HG03175 (cell line): ENCODE measurements at regions not wholly inside any gene's neighbourhood (a gene's known extent, or its start where the extent isn't known, plus 50 kb on each side); places are given as distances from the start of the nearest gene placed in this dataset.

Experiments used
- ATAC-seq: cut with Tn5 transposase; IDR thresholded peaks from one replicate; pipeline ENCODE4 v1.9.1; 2021; ENCODE audit warnings: mild to moderate bottlenecking, moderate library complexity; ENCODE audit not compliant: unreplicated experiment

DNA sequence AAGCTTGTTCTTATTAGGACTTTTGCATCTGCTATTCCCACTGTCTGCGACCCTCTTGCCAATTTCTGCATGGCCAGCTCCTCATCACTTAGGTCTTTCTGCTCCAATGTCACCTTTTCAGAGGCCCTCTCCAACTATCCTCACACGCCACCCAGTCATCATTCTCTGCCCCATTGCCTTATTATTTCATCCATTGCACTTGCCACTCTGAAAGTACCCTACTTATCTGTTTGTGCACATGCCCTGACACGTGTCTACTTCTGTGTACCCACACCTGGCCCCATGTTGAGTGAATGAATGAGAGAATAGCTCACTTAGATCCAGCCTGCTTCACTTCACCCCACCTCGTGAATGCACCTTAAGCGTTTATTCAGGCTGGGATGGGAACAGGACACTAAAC lies 218.7 kb upstream of the TBX3 start:
- no peak for ATAC-seq

DNA sequence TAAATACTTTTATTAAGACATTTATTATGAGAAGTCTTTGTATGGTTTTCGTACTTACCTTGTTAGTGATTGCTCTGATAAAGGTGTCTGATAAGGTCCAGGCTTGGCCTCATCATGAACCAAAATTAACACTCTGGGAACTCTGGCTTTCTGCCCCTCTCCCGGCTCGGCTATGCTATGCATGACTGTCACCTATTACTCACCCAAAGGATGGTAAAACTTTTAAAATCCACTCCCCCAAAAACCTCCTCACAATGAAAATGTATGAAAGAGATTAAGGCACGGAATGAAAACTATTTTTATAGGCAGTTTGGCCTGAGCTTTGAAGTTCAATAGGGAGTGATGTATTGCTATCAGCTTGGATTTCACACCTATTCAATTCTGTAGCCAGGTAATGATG lies 217.3 kb upstream of the TBX3 start:
- no peak for ATAC-seq

DNA sequence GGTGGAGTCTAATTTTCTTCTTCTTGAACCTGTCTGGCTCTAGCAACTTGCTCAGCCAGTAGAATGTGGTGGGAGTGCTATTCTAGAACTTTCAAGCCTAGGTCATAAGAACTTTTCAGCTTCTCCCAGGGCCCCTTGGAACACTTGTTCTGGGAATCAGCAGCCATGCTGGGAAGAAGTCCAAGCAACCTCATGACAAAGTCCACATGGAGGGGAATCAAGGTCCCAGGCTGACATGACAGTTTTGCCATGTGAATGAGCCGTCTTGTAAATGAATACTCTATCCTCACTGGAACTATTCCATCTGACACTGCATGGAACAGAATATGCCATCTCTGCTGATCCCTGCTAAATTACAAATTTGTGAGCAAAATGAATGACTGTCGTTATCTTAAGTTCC lies 214.2 kb upstream of the TBX3 start:
- ATAC-seq = no peak

DNA sequence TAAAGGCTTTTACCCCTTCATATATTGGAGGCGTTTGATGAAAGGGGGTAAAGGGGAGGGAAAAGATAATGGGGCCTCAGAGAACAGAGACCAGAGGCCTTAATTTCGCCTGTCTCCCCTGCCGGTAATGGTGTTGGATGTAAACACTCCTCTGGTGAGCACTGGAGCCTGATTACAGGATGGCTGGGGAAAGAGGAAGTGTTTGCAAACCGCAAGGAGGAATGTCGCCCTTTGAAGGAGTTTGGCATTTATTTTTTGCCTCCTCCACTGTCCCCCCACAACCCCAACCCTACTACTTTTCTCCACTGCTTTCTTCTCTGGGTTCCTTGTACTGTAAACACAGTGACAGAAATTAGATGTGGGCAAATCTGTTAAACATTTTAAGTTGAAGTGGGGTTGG lies 211.9 kb upstream of the TBX3 start:
- ATAC-seq = no peak

DNA sequence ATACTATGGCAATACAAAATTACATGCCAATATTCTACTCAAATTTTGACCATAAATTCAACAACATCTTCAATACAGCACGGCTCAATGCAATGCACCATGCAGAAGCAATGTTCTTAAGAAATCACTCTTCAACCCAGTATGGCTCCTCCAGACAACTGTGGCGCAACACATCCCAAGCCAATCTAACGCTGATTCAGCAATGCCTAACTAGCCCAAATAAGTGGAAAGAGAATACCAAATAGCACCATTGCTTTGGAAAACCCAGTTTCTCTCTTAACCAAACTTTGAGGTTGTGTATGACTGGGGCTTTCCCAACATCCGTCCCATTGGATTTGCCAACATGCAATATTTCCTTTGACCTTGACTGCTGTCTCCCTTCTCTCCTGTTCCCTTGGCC lies 211.1 kb upstream of the TBX3 start:
- no peak for ATAC-seq

DNA sequence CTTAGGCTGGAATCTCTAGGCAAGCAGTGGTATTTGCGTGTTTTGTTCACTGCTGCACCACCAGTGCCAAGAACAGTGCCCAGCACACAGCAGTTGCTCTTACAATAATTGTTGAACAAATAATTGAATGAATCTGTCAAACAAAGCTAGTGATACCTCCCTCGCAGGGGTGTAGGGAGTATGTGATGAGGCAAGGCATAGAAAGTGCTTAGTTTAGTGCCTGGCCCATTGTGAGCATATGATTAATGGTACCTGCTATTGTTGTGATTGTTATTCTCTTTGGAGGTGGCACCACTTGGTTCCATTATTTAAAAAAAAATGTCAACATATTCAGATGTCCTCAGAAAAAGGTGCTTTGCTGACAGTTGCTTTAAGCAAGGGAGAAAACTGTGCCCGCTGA lies 210.1 kb upstream of the TBX3 start:
- ATAC-seq = no peak

DNA sequence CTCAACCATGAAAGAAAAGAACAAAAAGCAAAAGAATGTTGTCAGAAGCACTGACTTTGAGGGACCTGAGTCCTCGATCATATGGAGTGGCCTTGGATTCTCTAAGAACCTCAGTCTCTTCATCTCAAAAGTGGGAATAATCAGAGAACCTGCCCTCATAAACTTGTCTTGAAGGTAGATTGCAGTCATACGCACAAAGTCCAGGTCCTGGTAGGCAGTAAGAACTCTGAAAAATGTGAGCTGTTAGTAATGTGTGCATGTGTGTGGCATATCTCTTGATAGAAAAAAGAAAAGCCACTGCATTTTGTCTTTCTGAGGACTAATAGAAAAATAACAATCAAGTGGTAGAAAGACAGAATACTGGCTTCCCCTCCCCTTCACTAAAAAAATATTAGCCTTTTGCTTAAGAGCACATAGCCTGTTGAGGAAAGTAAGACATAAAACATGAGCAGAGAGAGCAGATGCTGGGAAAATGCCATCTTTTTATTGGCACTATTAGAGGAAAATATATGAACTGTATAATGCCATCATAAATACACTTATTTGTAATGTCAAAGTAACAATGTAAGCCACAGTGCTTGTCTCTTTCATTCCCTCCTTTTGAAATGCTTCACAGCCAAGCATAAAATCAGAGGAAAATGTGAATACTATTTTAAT lies 205.1 kb upstream of the TBX3 start:
- no peak for ATAC-seq

DNA sequence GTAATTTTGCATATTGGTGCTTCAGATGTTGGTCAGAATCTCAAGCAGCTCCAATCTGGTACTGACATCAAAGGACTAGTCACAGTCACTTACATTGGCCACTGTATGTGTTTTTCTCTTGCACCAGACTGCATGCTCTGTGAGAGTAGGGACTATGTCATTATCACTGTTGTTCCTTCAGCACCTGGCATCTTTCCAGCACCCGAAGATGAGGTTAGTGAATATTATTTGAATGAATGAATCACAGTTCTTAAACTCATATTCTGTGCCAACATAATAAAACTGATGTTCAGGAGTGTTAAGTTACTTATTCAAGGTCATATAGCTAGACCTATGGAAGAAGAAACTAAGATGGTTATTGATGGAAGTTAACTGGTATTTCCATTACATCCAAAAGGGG lies 204.5 kb upstream of the TBX3 start:
- ATAC-seq = no peak

DNA sequence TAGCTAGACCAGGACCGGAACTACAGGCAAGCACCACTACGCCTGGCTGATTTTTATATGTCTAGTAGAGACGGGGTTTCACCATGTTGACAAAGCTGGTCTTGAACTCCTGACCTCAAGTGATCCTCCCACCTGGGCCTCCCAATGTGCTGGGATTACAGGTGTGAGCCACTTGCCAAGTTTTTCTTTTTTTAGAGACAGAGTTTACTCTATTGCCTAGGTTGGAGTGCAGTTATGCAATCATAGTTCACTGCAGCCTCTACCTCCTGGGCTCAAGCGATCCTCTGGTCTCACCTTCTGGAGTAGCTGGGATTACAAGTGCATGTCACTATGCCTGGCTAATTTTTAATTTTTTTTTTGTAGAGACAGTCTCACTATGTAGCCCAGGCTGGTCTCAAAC lies 201.5 kb upstream of the TBX3 start:
- no peak for ATAC-seq

DNA sequence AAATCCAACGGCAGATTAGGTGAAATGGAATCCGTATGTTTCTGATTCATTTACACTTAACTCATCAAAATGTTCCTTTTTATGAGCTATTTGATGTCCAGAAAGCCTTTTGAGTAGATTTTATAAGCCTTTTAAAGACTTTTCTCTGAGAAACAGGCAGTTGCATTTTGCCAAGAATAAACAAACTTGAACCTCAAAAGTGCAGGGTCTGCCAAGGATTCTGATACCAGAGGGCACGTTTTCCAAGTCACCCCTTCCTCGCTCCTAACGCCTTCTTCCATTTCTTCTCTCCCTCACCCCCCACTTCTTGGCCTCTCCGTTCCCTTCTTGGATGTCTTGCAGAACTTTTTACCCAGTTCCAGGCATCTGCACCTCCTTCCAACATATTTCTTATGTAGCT lies 200.6 kb upstream of the TBX3 start:
- no peak for ATAC-seq

DNA sequence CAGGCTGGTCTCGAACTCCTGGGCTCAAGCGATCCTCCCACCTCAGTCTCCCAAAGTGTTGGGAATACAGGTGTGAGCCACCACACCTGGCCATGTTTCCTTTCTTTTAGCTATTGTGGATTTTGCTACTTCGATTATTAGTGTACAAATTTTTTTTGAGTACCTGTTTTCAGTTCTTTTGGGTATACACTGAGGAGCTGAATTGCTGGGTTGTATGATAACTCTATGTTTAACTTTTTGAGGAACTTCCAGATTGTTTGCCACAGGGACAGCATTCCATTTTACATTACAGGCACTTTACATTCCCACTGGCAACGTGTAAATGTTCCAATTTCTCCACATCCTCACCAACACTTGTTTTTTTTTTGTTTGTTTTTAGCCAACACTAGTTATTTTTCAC lies 198.1 kb upstream of the TBX3 start:
- ATAC-seq = no peak

DNA sequence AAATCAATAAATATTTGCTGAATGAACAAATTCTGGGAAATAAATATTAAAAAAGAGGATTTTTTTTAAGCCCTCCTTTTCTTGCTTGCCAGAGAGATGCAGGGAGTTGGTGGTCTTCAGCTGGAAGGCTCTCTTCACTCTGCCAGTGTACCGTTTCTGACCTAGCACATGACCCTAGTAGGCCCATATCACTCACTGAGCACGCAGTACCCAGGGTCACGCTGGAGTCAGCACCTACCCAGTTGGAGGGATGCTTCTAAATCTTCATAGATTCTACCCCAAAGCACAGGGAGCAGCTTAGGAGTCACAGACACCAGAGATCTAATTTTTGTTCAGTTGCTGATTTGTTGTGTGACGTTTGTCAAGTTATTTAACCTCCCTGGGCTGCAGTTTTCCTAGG lies 195.4 kb upstream of the TBX3 start:
- no peak for ATAC-seq

DNA sequence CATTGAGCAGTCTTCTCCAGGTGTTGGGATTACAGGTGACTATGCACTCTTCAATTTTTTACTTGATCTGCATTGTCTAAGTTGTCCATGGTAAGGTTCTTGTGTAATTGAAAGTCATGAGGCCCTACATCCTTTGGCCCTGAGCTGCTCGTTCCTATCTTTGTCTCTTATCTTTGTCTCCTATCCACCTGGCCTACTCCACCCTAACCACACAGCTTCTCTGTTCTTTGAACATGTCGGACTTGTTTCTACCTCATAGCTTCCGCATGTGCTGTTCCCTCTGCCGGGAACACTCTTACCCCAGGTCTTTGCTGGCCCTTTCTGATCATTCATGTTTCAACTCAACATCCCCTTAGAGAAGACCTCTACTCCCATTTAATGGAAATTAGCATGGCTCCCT lies 194.8 kb upstream of the TBX3 start:
- no peak for ATAC-seq

DNA sequence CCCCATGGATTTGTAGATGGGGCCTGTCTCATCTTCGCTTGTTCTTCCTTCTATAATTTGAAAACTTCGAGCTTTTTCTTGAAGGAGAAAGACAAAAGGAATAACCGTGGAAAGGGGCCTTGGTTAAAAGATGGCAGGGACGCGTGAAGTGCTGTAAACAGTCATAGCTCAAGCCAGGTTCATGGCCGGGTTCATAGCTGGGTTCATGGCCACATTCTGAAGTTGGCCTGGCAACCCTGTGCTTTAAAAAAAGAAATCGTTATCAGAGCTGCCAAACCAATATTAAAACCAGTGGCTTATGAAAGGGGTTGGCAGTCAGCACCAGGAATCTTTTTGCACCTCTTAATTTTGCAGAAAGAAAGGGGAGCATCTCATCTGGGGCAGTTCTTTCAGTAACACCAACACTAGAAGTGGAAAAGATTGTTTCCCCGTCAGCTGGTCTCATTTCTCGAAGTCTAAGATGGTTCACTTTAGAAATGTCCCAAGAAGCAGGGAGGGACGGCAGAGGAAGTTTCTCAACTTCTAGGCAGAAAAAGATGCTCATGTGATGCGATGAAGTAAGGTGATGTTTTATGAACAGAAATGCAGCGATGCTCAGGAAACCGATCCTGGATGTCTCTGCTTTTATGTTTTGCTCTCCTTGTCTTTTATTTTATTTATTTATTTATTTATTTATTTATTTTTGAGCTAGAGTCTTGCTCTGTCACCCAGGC lies 193.1 kb upstream of the TBX3 start:
- ATAC-seq = no peak

DNA sequence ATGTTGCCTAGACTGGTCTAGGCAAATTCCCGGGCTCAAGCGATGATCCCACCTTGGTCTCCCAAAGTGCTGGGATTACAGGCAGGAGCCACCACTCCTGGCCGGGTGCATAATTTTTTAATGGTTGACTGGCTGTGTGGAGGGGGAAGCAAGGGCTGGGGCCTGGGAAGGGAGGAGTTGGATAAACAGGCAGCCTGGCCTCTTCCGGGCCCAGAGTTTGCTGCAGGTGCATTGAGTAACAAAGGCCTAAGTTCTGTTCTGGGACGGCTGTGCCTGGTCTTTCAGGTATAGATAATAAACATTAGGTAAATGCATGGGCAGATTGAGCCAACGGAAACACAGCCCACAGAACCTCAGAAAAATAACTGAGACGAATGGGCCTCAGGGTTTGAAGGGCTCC lies 191.3 kb upstream of the TBX3 start:
- no peak for ATAC-seq

DNA sequence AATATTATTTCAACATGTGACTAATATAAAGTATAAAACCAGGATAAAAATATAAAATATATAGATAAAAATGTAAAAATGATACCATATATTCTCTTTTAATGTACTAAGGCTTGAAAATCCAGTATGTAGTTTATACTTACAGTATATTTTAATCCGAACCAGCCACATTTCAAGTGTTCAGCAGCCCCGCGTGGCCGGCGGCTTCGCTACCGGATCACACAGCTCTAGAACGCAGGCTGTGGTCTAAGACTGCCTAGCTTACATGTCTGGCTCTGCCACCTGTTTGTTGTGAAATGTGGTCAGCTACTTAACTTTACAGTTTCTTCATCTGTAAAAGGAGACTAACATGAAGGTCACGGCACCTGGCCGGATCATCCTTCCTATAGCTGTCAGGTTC lies 189.7 kb upstream of the TBX3 start:
- ATAC-seq = no peak

DNA sequence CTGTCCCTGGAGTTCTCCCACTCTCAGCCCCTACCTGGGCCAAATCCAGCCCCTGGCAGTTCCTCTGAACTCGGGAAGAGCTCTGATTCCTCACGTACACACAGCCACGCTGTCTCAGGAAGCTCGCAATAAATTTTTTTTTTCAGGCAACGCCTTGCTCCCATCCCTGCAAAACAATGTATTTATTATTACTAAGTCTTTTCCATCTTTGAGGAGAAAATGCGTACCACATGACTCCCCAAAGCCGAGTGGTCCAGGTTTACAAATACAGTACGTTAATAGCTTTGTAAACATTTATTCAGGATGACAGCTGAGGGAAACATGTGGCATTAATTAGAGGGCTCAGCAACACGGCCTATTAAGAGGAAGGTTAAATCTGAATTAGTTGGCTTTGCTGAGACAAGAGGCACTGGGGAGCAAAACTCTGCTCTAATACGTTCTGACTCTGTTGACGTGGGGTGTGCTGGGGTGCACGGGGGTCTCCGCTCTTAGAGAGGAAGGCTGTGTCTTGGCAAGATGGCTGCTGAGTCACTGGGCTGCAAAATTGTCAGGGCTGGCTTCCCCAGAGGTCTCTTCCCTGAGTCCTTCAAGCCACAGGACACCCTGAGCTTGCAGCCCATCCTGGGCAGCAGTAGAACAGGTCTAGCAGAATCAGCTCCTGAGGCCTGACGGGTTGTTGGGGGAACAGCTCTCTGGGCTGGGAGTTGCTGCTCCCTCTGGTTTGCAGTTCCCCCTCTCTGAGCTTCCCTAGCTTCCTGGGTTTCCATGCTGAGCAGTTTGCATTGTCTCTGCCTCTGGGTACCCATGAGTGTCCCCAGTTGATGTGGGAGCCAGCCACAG lies 185.2 kb upstream of the TBX3 start:
- no peak for ATAC-seq

DNA sequence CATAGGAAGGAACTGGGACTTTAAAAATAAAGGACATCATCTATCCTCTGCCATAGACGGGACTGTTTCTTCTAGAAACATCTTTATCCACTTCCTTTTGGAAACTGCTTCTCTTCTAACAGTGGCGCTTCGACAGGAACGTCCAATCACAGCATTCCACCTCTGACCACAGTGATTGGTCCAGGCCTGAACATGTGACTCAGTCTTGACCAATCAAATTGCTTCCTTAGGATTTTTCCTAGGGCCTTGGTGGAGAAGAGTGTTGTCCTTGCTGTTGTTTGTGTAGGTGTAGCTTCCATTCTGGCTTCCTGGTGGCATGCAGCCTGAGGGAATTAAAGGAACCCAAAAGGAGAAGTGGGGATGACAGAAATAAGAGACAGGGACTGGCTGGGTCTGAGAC lies 182.4 kb upstream of the TBX3 start:
- ATAC-seq = no peak

DNA sequence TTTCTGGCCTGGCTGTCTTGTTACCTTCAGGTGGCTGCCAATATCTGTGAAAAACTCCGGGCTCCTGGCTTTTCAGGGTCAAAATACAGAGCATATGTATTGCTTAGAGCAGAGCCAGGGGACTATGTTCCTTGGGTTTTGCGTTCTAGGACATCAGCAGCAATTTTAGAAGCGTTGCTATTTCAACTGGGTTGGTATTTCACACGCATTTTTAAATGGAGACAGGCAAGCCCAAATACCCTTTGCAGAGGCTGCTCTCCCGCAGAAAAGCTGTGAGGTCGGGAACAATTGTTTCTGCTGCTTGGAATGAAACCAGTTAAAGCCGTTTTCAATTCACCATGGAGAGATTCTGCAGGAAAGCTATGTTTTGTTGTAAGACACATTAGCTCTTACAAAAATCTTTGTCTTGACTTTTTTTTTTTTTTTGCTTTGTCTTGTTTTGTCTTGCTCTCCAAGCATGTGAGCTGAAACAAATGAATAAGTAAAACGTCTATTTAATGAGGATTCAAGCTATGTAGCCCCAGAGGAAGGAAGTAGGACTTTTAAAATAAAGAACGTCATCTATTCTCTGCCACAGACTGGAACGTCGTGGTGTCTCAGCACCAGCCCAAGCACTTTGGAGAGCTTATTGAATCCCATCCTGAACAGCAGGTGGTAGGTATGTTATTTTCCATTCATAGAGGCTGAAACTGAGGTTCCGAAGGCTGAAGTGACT lies 181.0 kb upstream of the TBX3 start:
- no peak for ATAC-seq

DNA sequence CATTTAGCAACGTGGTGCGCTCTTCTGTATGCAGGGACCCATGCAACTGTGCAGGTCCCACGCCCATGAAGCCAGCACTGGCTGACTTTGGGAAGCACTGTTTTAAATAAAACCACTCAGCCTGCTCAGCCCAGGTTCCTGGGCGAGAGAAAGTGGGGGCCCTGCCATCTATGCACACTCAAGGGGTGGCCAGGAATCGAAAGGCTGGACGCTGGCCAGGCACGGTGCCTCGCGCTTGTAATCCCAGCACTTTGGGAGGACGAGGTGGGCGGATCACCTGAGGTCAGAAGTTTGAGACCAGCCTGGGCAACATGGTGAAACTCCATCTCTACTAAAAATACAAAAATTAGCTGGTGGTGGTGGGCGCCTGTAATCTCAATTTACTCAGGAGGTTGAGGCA lies 179.9 kb upstream of the TBX3 start:
- no peak for ATAC-seq

DNA sequence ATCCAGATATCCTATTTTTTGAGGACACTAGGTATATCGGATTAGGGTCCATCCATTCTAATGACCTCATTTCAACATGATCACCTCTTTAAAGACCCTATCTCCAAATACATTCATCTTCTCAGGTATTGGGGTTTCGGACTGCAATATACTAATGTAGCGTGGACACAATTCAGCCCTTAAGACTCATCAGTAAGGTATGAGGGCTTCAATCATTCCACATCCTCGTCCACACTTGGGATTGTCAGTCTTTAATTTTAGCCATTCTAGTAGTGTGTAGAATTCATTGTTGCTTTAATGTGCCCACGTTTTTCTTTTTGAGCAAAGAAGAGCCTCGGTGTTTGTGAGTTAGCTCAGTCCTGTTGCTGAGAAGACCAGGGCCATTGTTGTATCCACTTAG lies 177.0 kb upstream of the TBX3 start:
- ATAC-seq = no peak
